LNCaP clone FGC (cell line): ENCODE measurements at regions not wholly inside any gene's neighbourhood (a gene's known extent, or its start where the extent isn't known, plus 50 kb on each side); places are given as distances from the start of the nearest gene placed in this dataset.

ENCODE experiments used
- DNase-seq: peaks from one replicate; pipeline ENCODE4 v3.0.0-alpha.2; 2011; ENCODE audit warnings: low read depth
- H3K4me3 ChIP-seq: 2 replicates; pipeline ENCODE4 v1.5.1; 2011; ENCODE audit warnings: mild to moderate bottlenecking, low read depth, low read length, control low read depth
- CTCF ChIP-seq: IDR thresholded peaks from 2 replicates; pipeline ENCODE4 v1.5.1; 2012; ENCODE audit warnings: mild to moderate bottlenecking; ENCODE audit not compliant: control insufficient read depth, insufficient read depth; ENCODE audit errors: extremely low read depth

GRCh38 chr4:20091781-20092180 is 159.9 kb upstream of the SLIT2 start:
- DNase-seq = no peak
- no peak for TF ChIP-seq CTCF

GRCh38 chr4:20087522-20087911 is 164.2 kb upstream of the SLIT2 start:
- no peak for TF ChIP-seq CTCF
- H3K4me3 ChIP-seq = no peak overlapping the region
- DNase-seq = no peak

More at GRCh38 chr4:20091781-20092180, 159.9 kb upstream of the SLIT2 start:
- no peak overlapping the region for H3K4me3 ChIP-seq

DNA sequence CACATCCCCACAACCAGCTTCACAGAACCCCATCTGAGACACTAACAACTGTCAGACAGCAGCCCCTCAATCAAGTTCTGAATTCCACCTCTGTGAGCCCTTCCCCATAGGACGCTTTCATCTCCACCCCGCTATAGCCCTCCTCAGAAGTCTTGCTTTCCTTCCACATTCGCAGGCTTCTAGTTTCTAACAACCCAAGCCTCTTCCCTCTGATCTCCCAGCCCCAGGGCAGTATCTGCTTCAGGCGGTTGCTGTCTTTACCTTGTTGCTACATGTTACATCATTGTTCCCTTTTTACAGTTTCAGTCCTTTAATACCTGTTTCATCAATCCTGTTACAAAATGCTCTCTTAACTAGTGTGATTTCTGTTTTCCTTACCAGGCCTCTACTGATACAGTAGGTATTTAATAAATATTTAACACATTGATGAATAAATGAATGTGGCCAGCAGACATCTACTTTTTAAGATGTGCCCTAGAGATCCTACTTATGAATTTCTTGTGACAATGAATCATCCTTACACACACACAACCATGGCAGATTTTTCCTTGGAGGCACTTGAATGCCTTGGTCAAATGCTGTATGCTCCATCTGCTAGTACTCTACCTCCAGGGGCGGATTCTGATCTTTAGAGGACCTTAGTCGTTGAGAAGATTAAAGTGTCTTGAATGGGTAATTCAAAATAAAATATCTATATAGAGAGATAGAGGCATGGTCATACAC is 164.7 kb upstream of the SLIT2 start:
- no peak overlapping the region for H3K4me3 ChIP-seq
- DNase-seq = no peak
- no peak for TF ChIP-seq CTCF

DNA sequence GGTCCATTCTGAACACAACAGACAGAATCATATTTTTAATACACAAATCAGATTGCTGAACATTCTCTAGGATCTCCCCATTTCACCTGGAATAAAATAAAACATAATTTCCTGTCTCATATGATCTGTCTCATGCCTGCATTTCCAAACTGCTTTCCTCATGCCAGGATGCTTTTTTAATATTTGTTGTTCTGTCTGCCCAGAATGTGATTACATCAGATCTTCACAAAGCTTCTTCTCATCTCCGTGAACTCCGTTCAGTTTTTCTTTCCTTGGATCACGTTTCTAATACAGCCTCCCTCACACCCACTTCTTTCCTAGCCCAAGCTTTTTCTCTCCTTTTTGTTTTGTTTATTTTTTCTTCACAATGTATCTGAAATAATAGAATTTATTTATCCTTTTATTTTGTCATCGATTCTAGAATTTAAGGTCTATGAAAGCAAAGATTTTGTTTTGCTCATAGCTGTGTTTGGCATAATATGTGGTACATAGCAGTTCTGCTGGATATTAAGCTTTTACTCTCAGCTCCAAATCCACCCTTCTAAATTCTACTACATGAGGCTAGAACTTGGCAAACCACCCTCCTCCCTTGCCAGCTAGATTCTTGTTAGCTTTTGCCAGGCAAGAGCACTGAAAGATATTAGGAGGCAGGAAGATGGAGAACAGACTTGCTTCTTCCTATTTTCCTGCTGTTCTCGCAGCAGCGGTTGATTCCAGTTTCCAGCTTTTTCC is 165.5 kb upstream of the SLIT2 start:
- DNase-seq = no peak
- TF ChIP-seq CTCF = no peak

GRCh38 chr4:20085653-20086052 is 166.1 kb upstream of the SLIT2 start:
- no peak for DNase-seq
- H3K4me3 ChIP-seq = no peak overlapping the region
- no peak for TF ChIP-seq CTCF

More for the DNA sequence above, 165.5 kb upstream of the SLIT2 start:
- H3K4me3 ChIP-seq = no peak overlapping the region

DNA sequence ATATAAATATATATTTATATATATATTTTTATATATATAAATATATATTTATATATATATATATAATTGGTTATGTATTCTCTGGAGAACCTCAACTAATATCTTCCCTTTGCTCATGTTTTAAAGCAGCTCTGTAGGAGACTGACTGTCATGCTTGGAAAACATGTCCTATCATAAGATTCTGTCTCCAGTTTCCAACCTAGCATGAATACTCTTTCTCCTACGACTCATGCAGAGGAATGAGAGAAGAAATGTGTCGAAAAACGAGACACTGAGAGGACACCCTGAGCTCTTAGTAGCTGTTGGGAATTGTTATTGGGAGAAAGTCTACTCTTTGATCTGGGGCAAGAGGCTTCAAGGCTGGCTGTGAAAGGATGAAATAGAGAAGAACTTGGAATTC is 166.5 kb upstream of the SLIT2 start:
- DNase-seq = no peak
- TF ChIP-seq CTCF = no peak
- no peak overlapping the region for H3K4me3 ChIP-seq

DNA sequence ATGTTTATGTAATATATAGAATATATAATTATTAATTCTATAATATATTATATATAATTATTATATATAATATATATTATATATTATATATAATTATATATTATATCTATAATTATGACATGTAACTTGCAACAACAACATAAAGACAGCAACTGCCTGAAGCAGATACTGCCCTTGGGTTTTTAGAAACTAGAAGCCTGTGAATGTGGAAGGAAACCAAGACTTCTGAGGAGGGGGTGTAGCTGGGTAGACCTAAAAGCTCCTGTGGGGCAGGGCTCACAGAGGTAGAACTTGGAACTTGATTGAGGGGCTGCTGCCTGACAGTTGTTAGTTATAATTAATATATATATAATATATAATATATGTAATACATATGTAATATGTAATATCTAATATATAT is 167.2 kb upstream of the SLIT2 start:
- TF ChIP-seq CTCF = no peak
- no peak for DNase-seq
- H3K4me3 ChIP-seq = no peak overlapping the region
